HG03139 (cell line): ENCODE measurements at regions not wholly inside any gene's neighbourhood (a gene's known extent, or its start where the extent isn't known, plus 50 kb on each side); places are given as distances from the start of the nearest gene placed in this dataset.

Source experiments
- ATAC-seq: cut with Tn5 transposase; IDR thresholded peaks from one replicate; pipeline ENCODE4 v1.9.1; 2021; ENCODE audit not compliant: unreplicated experiment

GRCh38 chr2:196433116-196433515, 206.4 kb upstream of the CCDC150 start:
- no peak for ATAC-seq

DNA sequence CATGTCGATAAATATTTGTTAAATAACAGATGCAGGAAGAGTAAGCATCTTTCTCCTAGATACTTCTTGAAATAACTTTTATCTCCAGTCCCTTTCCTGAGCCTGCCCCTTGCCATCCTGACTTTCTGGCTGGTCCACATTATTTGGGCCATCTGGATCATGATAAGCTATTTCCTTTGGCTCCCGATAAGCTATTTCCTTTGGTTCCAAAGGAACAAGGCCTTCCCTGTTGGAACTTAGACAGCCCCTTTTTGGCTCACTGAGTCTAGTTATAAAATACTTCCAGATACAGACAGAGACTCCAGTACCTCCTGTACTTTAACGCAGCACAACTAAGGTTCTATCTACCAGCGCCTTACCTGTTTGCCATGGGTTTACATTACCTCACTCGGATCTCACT, 205.3 kb upstream of the CCDC150 start:
- no peak for ATAC-seq

DNA sequence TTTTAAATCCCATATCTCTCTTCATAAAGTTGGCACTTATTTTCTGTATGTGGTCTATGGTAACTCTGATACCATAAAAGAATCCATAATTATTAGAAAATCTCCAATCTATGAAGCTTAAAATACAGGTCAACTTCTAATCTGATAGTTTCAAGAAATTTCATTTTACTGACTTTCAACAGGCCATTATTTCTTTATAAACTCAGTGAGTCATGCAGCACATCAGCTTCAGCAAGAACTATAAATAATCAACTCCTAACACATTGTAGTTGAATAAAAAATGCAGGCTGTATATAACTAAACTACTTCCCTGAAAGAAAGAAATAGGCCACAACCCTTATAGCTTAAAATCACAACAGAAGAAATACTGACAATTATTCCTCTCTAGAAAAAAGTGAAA, 204.3 kb upstream of the CCDC150 start:
- ATAC-seq, result no peak

GRCh38 chr2:196437626-196438025, 201.9 kb upstream of the CCDC150 start:
- ATAC-seq, result no peak

GRCh38 chr2:196439760-196440159, 199.8 kb upstream of the CCDC150 start:
- no peak for ATAC-seq

GRCh38 chr2:196440413-196440812, 199.1 kb upstream of the CCDC150 start:
- no peak for ATAC-seq

DNA sequence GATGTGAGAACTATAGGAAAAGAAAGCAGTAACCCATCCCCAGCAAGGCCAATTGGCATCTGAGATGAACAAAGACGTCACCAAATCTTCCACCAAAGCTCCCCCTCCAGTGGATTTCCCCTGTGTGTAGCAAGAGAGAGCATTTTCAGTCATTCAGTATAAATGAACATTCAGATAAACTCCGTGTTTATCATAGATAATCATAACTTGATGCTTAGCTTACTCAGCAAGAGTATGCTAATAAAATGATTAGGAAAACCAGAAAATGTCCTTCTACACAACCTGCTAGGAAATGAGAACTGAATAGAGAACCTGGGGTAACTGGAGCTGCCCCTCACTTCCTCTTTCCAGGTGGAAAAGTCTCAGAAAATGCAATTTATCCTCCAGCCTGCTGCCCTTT, 198.0 kb upstream of the CCDC150 start:
- ATAC-seq, result no peak

DNA sequence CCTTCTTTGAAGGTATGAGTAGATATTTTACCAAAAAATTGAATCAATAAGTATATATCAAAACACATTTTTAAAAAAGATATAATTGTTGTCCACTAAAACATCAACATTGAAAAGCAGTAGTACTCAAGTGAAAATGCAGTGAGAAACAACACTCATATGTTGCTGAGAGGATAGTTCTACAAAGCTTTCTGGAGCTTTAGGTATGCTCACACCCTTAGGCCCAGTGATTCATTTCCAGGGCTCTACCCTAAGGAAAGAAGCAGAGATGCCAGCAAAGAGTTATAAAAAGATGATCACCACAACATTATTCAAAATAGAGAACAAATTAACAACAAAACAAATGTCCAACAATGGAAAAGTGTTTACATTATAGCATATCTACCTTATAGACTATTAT, 197.3 kb upstream of the CCDC150 start:
- ATAC-seq, result no peak

DNA sequence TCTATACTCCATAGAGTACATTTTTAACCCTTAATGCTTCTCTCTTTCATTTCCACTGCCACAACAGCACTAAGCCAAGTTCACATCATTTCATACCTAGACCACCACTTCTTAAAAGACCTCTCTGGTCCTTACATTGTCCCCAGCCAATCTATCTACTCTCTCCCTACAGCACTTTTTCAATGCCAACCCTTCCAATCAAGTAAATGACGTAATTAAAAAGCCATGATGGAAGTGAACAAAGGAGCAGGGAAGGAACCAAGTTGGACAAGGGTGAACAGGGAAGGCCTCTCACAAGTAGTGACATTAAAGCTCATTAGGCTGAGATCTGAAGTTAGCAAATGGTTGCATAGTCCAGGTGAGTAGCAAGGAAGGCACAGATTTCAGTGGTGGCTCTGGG, 195.1 kb upstream of the CCDC150 start:
- no peak for ATAC-seq

DNA sequence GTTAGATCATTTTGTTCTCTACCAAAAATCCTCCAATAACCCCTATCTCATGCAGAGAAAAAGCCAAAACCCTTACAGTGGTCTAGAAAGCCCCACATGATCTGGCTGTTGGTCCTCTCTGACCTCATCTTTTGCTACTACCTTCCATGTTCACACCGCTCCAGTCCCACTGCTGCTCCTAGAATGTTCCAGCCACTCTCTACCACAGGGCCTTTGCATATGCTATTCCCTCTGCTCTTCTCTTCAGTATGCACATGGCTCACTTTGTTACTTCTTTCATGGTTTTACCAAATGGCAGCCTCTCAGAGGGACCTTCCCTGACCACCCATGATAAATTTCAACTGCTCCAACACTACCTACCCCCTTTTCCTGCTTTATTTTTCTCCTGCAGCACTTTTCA, 193.5 kb upstream of the CCDC150 start:
- ATAC-seq, result no peak

DNA sequence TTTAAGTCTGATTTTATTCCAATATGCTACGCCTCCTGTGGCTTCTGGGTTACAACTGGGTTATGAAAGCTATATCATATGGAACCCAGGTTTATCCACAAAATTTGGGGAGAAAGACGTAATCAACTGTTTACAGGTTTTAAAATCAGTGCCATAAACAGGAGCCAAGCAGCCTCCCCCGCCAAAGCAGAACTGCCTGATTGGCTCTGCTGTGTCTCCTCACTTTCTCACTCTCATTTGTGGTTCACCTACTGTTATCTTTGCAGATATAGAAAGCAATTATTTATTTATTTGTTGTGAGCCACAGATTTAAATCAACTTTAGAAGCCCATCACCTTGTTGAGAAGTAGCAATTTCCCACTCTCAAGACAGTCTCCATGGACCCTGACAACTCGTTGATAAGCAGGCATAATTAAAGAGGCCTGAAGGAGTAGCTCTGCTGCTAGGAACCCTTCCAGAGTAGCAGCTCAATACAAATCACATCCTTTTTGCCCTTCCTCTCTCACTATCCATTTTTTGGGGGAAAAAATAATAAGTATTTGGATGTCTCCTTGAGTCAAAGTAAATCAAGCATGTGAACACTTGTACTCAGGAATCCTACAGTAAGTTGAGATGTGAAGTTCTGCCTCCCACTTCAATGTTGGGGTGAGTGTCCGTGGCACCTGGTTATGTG, 191.0 kb upstream of the CCDC150 start:
- ATAC-seq, result no peak

GRCh38 chr2:196449083-196449482, 190.4 kb upstream of the CCDC150 start:
- ATAC-seq, result no peak

DNA sequence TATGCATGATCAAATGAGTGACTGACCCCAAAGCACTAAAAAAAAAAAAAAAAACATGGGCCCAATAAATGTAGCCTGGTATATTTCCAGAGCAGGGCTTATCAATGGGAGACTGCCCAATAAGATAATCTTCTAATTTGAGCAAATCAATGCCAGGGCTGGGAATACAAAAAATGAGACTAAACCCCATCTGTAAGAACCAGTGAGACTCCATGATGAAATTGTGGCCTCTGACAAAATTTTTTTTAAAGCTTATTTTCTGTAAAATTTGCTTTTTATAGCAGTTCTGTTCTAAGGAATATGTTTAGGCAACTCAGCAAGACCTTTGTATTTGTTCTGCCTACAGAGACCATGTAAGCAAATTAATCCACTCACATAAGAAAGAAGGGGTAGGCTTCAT, 186.8 kb upstream of the CCDC150 start:
- ATAC-seq, result no peak

DNA sequence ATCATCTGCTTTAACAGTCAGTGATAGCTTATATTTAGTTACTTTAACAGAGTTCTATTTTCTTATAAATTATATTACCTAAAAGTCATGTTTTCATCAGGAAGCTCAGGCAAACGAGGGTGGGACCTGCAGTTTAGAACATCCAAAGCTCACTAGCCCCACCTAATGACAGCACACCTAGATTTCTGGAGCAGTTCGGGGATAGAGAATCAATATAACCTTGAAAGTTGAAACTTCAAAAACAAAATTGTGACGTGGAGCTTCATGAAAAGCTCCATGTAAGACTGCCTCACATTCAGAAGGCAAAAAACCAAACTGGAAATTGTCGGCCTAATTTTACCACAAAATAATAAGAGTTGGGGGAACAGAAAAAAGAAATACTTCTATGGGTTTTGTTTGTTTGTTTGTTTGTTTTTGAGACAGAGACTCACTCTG, 185.9 kb upstream of the CCDC150 start:
- ATAC-seq, result no peak

- no peak for ATAC-seq
These were observed 185.0 kb upstream of the CCDC150 start for GRCh38 chr2:196454492-196454891.

GRCh38 chr2:196459539-196459938, 180.0 kb upstream of the CCDC150 start:
- no peak for ATAC-seq

DNA sequence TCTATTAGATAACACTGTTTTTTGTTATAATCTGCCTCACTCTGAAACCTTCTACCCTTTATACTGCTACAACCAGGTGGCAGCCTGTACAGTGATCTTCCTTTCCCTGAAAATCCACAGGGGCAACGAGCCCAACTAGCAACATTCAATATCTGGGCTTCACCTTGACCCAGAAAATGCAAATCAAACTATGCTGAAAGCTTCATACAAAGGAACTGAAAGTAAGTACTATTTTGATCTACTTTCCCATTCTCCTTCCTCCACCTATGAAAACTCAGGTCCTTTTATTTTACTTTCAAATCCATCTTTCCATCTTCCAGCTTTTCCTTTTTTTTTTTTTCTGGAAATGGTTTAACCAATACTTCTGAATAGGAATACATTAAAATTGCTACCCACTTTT, 175.8 kb upstream of the CCDC150 start:
- no peak for ATAC-seq

- no peak for ATAC-seq
These were observed 175.2 kb upstream of the CCDC150 start for GRCh38 chr2:196464311-196464710.

DNA sequence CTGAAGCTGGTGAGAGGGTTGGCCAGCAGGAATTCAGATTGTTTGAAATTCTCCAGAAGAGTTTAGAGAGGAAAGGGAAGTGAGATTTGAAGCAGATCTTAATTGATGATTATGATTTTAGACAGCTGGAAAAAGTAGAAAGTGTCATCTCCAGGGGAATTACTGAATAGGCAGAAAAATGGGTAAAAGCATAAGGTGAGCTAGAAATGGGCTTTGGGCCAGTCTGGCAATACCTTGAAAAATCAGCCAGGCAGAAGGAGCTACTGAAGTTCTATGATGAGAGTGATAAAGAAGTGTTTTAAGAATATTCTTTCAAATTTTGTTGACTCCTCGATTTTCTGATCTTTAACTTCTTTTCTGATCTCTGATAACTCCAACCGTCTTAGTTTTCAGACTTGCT, 172.9 kb upstream of the CCDC150 start:
- ATAC-seq, result no peak

GRCh38 chr2:196468394-196468793, 171.1 kb upstream of the CCDC150 start:
- ATAC-seq, result no peak

DNA sequence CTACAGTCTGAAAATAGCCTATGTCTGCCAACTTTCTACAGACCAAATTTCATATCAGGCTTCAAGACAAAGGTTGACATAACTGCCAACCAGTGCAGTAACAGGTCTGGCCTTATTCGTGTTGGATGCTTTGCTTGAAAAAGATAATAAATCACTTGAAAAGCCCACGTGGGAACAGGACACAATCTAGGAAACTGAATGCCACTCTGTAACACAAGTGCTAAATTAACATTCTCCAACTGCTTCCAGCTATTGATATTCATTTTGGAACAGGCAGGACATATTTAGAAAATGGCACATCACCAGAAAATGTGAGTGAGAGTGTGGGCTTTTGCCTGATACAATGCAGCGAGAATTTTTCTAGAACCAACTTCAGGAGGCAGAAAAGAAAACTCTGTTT, 165.9 kb upstream of the CCDC150 start:
- ATAC-seq, result no peak

GRCh38 chr2:196475611-196476010, 163.9 kb upstream of the CCDC150 start:
- ATAC-seq, result no peak

- no peak for ATAC-seq
These were observed 160.9 kb upstream of the CCDC150 start for GRCh38 chr2:196478588-196478987.
